ENCODE measurements at regions not wholly inside any gene's neighbourhood (a gene's known extent, or its start where the extent isn't known, plus 50 kb on each side); places are given as distances from the start of the nearest gene placed in this dataset.

DNA sequence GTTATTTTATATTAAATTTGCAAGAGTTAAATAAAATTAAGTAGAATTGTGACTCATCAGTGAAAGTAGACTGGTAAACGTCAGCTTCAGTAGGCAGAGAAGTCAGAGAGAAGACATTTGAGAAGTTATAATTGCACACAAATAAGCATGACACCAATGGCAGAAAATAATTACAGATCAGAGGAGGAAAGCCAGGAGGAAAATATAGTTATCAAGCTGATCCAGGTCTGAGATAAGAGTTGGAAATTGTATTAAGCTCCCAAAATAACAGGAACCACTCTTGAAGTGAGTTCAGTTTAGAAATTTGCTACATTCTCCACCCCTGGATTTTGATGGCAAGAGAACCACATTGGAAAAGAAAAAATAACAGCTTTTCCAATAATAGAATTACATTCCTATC lies 533.8 kb upstream of the CHORDC1 start:
- CTCF ChIA-PET = interaction anchor here (1.5 kb wide), 1 partner anchor 18 kb away, joined by 3 read pairs; no protein-coding TSS in a partner anchor
- 6% methylated on average over 1 of the region's 1 CpG for WGBS (ENCODE audit: low lambda C conversion rate)
- POLR2A ChIA-PET = no interaction called here

DNA sequence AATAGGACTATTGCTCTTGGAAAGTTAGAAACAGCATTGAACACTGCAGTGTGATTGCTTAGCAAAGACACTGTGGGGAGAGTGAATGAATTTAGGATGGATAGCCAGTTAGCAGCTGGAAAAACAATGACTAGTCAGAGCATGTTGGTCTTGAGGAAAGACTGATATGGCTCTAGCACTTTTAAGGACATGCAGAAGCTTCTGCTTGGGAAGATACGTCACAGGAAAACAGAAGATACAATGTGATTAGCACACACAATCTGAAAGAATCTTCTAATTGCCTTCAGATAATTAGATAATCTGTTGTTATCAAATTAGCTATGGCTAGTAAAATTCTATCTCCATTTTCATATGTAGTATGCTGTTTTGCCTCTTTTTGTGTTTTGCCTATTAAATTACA lies 530.7 kb upstream of the CHORDC1 start:
- no peak overlapping the region for H3K4me3 ChIP-seq (ENCODE audit: low read depth in 2 of 2, low read length in 1 of 2)
- TF ChIP-seq, protein P1, sequence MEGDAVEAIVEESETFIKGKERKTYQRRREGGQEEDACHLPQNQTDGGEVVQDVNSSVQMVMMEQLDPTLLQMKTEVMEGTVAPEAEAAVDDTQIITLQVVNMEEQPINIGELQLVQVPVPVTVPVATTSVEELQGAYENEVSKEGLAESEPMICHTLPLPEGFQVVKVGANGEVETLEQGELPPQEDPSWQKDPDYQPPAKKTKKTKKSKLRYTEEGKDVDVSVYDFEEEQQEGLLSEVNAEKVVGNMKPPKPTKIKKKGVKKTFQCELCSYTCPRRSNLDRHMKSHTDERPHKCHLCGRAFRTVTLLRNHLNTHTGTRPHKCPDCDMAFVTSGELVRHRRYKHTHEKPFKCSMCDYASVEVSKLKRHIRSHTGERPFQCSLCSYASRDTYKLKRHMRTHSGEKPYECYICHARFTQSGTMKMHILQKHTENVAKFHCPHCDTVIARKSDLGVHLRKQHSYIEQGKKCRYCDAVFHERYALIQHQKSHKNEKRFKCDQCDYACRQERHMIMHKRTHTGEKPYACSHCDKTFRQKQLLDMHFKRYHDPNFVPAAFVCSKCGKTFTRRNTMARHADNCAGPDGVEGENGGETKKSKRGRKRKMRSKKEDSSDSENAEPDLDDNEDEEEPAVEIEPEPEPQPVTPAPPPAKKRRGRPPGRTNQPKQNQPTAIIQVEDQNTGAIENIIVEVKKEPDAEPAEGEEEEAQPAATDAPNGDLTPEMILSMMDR (IDR thresholded peaks at IDR 0.05) = no peak
- peak in 1 of 2 experiments; percentile 20; a peak in 1 of 4 replicates for TF ChIP-seq EP300 (IDR thresholded peaks at IDR 0.05; ENCODE audit: borderline replicate concordance in 1 of 2, low read depth in 1 of 2, low read length in 1 of 2)
- CTCF ChIA-PET = no interaction called here
- H3K79me2 ChIP-seq (ENCODE audit: insufficient read depth) = no peaks in the 10 kb centered on the region
- H3K9ac ChIP-seq = no peak overlapping the region
- no peaks in the 10 kb centered on the region for H3K36me3 ChIP-seq (replicated peaks in 1 of 2; ENCODE audit: control insufficient read depth in 1 of 2, insufficient read depth in 2 of 2, low read length in 1 of 2)
- H3K27ac ChIP-seq (ENCODE audit: low read depth in 2 of 2, low read length in 1 of 2) = peak overlapping the region in 1 of 2 experiments; percentile 22; a peak in 1 of 4 replicates
- no peaks in the 10 kb centered on the region; a peak in 2 of 4 replicates for H3K4me1 ChIP-seq (ENCODE audit: control insufficient read depth in 1 of 2, insufficient read depth in 2 of 2, low read depth in 1 of 2, low read length in 1 of 2)
- POLR2A ChIA-PET = no interaction called here
- no peaks in the 10 kb centered on the region for H3K9me2 ChIP-seq
- DNase-seq = no peak
- H3F3A ChIP-seq (replicated peaks; ENCODE audit: insufficient read depth) = no peaks in the 10 kb centered on the region
- 31% methylated on average over 1 of the region's 1 CpG for WGBS (ENCODE audit: low lambda C conversion rate)
- H4K20me1 ChIP-seq (ENCODE audit: insufficient read depth) = no peaks in the 10 kb centered on the region
- no peaks in the 10 kb centered on the region for H3K9me3 ChIP-seq
- H3K4me2 ChIP-seq = no peak overlapping the region
- no peaks in the 10 kb centered on the region for H3K27me3 ChIP-seq (ENCODE audit: insufficient read depth)
- no peak overlapping the region for H2AFZ ChIP-seq (ENCODE audit: low read depth)

More for the DNA sequence above, 533.8 kb upstream of the CHORDC1 start:
- DNase-seq = no peak
- no peaks in the 10 kb centered on the region for H3K79me2 ChIP-seq (ENCODE audit: insufficient read depth)
- no peaks in the 10 kb centered on the region for H3F3A ChIP-seq (replicated peaks; ENCODE audit: insufficient read depth)
- no peaks in the 10 kb centered on the region for H3K36me3 ChIP-seq (replicated peaks in 1 of 2; ENCODE audit: control insufficient read depth in 1 of 2, insufficient read depth in 2 of 2, low read length in 1 of 2)
- H3K27me3 ChIP-seq (ENCODE audit: insufficient read depth) = no peaks in the 10 kb centered on the region
- H4K20me1 ChIP-seq (ENCODE audit: insufficient read depth) = no peaks in the 10 kb centered on the region
- H3K9me2 ChIP-seq = no peaks in the 10 kb centered on the region
- TF ChIP-seq GATA2 (CRISPR knock-in tag; IDR thresholded peaks at IDR 0.05) (peak; percentile 27; the same call in 1 of the 2 replicates), EP300 (IDR thresholded peaks at IDR 0.05; ENCODE audit: borderline replicate concordance in 1 of 2, low read depth in 1 of 2, low read length in 1 of 2) (peak in 1 of 2 experiments; percentile 68; a peak in 2 of 4 replicates)
- TF ChIP-seq, protein P2, sequence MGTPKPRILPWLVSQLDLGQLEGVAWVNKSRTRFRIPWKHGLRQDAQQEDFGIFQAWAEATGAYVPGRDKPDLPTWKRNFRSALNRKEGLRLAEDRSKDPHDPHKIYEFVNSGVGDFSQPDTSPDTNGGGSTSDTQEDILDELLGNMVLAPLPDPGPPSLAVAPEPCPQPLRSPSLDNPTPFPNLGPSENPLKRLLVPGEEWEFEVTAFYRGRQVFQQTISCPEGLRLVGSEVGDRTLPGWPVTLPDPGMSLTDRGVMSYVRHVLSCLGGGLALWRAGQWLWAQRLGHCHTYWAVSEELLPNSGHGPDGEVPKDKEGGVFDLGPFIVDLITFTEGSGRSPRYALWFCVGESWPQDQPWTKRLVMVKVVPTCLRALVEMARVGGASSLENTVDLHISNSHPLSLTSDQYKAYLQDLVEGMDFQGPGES (IDR thresholded peaks at IDR 0.05; ENCODE audit: low read depth, low read length) = no peak
- H3K4me3 ChIP-seq (ENCODE audit: low read depth in 2 of 2, low read length in 1 of 2) = no peak overlapping the region
- H3K4me2 ChIP-seq = no peak overlapping the region
- H3K4me1 ChIP-seq (ENCODE audit: control insufficient read depth in 1 of 2, insufficient read depth in 2 of 2, low read depth in 1 of 2, low read length in 1 of 2) = no peaks in the 10 kb centered on the region; a peak in 2 of 4 replicates
- no peak overlapping the region for H2AFZ ChIP-seq (ENCODE audit: low read depth)
- H3K9ac ChIP-seq = no peak overlapping the region
- H3K27ac ChIP-seq (ENCODE audit: low read depth in 2 of 2, low read length in 1 of 2) = no peak overlapping the region; a peak in 2 of 4 replicates
- H3K9me3 ChIP-seq = no peaks in the 10 kb centered on the region

DNA sequence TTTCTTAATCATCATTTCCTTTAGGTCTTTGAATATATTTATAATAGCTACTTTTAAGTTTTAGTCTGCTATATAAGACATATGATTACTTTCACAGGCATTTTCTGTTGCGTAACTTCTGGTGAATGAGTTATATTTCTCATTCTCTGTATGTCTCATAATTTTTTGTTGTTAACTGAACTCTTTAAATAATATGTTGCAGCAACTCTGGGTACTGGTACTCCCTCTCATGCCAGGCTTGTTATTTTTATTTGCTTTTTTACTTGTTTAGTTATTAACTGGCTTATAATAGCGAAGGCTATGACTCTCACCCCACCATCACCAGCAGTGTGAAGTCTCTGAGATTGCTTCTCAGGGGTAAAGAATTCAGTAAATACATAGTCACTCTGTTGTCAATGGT lies 524.2 kb upstream of the CHORDC1 start:
- Histone ChIP-seq H3F3A (replicated peaks; ENCODE audit: insufficient read depth) (no peaks in the 10 kb centered on the region), H3K4me3 (ENCODE audit: low read depth in 2 of 2, low read length in 1 of 2) (no peak overlapping the region), H3K27ac (ENCODE audit: low read depth in 2 of 2, low read length in 1 of 2) (no peak overlapping the region), H3K79me2 (ENCODE audit: insufficient read depth) (no peaks in the 10 kb centered on the region), H2AFZ (ENCODE audit: low read depth) (no peak overlapping the region), H3K9me3 (no peaks in the 10 kb centered on the region), H3K9me2 (no peaks in the 10 kb centered on the region), H3K4me1 (ENCODE audit: control insufficient read depth in 1 of 2, insufficient read depth in 2 of 2, low read depth in 1 of 2, low read length in 1 of 2) (no peaks in the 10 kb centered on the region), H3K36me3 (replicated peaks in 1 of 2; ENCODE audit: control insufficient read depth in 1 of 2, insufficient read depth in 2 of 2, low read length in 1 of 2) (no peaks in the 10 kb centered on the region), H3K9ac (no peak overlapping the region), H3K27me3 (ENCODE audit: insufficient read depth) (no peaks in the 10 kb centered on the region), H4K20me1 (ENCODE audit: insufficient read depth) (no peaks in the 10 kb centered on the region), H3K4me2 (no peak overlapping the region)
- DNase-seq = no peak
- ChIA-PET CTCF (no interaction called here), POLR2A (no interaction called here)
- 23% methylated on average over 2 of the region's 2 CpGs for WGBS (ENCODE audit: low lambda C conversion rate)
- TF ChIP-seq MXI1 (IDR thresholded peaks at IDR 0.05; ENCODE audit: low read depth, low read length) (no peak), RXRA (IDR thresholded peaks at IDR 0.05; ENCODE audit: borderline replicate concordance, low read depth) (no peak), SIN3A (IDR thresholded peaks at IDR 0.05; ENCODE audit: borderline replicate concordance, low read depth, low read length) (no peak), TEAD4 (IDR thresholded peaks at IDR 0.05; ENCODE audit: borderline replicate concordance, insufficient read depth) (no peak), MEF2A (IDR thresholded peaks at IDR 0.05; ENCODE audit: borderline replicate concordance, low read depth) (no peak), TAF1 (IDR thresholded peaks at IDR 0.05; ENCODE audit: borderline replicate concordance, low read depth, low read length) (no peak), NRF1 (IDR thresholded peaks at IDR 0.05; ENCODE audit: low read depth, low read length) (no peak), YY1 (IDR thresholded peaks at IDR 0.05; ENCODE audit: low read depth) (no peak), NFIC (IDR thresholded peaks at IDR 0.05; ENCODE audit: borderline replicate concordance) (no peak), EP300 (IDR thresholded peaks at IDR 0.05; ENCODE audit: borderline replicate concordance in 1 of 2, low read depth in 1 of 2, low read length in 1 of 2) (no peak)
- TF ChIP-seq, protein P3, sequence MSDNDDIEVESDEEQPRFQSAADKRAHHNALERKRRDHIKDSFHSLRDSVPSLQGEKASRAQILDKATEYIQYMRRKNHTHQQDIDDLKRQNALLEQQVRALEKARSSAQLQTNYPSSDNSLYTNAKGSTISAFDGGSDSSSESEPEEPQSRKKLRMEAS (IDR thresholded peaks at IDR 0.05; ENCODE audit: low read depth) = no peak
- TF ChIP-seq, protein P1 (IDR thresholded peaks at IDR 0.05) = no peak
- TF ChIP-seq, protein P4, sequence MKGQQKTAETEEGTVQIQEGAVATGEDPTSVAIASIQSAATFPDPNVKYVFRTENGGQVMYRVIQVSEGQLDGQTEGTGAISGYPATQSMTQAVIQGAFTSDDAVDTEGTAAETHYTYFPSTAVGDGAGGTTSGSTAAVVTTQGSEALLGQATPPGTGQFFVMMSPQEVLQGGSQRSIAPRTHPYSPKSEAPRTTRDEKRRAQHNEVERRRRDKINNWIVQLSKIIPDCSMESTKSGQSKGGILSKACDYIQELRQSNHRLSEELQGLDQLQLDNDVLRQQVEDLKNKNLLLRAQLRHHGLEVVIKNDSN (IDR thresholded peaks at IDR 0.05; ENCODE audit: borderline replicate concordance, low read depth) = no peak

Data from SK-N-SH (cell line).